CD4-positive, alpha-beta T cell treated with Interleukin-15 for 1 hour (primary cell): ENCODE measurements at regions not wholly inside any gene's neighbourhood (a gene's known extent, or its start where the extent isn't known, plus 50 kb on each side); places are given as distances from the start of the nearest gene placed in this dataset.

Experiments used
- DNase-seq: peaks from one replicate; pipeline ENCODE4 v3.0.0-alpha.2; 2020

DNA sequence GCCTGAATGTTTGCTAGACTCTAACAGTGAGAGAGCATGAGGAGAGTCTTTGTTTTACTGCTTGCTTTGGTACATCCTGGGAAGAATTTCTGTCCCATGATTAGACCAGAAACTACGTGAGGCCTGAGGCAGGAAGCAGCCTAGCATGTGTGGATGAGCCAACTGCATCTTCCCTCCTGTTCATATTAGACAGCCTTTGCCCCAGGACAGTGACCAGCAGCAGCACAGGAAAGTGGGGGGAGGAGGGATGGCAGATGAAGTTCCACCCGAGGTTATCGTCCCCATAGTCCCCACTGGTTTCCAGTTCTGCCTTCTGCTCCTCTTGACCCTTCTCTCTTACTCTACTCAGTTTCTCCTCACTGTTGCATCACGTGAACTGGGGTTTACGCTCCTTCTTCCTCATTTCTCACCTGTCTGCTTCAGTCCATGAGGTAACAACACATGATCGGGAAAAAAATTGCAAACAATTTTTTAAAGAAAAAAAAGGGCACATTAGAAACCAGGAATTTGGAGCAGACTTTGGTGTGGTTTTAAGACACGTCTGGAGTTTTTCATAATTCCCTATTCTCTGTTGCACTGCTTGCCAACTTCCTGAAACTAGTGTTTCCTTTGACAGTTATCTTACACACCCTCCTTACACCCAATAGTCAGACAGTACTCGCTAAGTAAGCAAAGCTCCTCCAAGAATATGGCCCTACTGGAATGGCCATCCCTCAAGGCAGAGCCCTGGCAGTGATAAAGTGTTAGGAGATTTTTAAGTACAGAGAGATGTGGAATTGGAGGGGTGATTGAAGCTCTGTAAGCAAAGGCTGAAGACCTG lies 84.1 kb downstream of the SNX18 start:
- no peak for DNase-seq
